GM23248 (cell line): ENCODE measurements at regions not wholly inside any gene's neighbourhood (a gene's known extent, or its start where the extent isn't known, plus 50 kb on each side); places are given as distances from the start of the nearest gene placed in this dataset.
"Not testable (repeated sequence)": the region's sequence is repeated elsewhere in the genome, so short reads cannot be mapped to it uniquely, and the experiment has no call there.

Experiments
- DNase-seq: peaks from one replicate; pipeline ENCODE4 v3.0.0-alpha.2; 2015
- H2AFZ ChIP-seq: fragments of 200-600 bp; sonication (generic); 2 replicates; pipeline ENCODE4 v1.6.1; 2016; ENCODE audit warnings: antibody characterized with exemption
- H3F3A ChIP-seq: fragments of 200-600 bp; sonication (generic); 2 replicates; pipeline ENCODE4 v1.6.1; 2016; ENCODE audit warnings: mild to moderate bottlenecking, antibody characterized with exemption, mixed run types; ENCODE audit not compliant: insufficient read depth
- H3K27ac ChIP-seq: fragments of 200-600 bp; sonication (generic); 2 replicates; pipeline ENCODE4 v1.5.1; 2016; ENCODE audit warnings: mild to moderate bottlenecking
- H3K27me3 ChIP-seq: fragments of 200-600 bp; sonication (generic); replicated peaks from 2 replicates; pipeline ENCODE4 v1.6.1; 2016; ENCODE audit warnings: mild to moderate bottlenecking; ENCODE audit not compliant: insufficient read depth
- H3K36me3 ChIP-seq: fragments of 200-600 bp; sonication (generic); 2 replicates; pipeline ENCODE4 v1.6.1; 2016; ENCODE audit warnings: low read depth, mild to moderate bottlenecking
- H3K4me1 ChIP-seq: fragments of 200-600 bp; sonication (generic); 2 replicates; pipeline ENCODE4 v1.6.1; 2016; ENCODE audit warnings: mild to moderate bottlenecking; ENCODE audit not compliant: insufficient read depth
- H3K4me2 ChIP-seq: fragments of 200-600 bp; sonication (generic); one replicate; pipeline ENCODE4 v1.6.1; 2016; ENCODE audit warnings: mild to moderate bottlenecking; ENCODE audit not compliant: unreplicated experiment
- H3K4me3 ChIP-seq: fragments of 200-600 bp; sonication (generic); 2 replicates; pipeline ENCODE4 v1.5.1; 2016; ENCODE audit warnings: mild to moderate bottlenecking
- H3K79me2 ChIP-seq: fragments of 200-600 bp; sonication (generic); 2 replicates; pipeline ENCODE4 v1.6.1; 2016; ENCODE audit warnings: mild to moderate bottlenecking; ENCODE audit not compliant: insufficient read depth
- H3K9ac ChIP-seq: fragments of 200-600 bp; sonication (generic); 2 replicates; pipeline ENCODE4 v1.6.1; 2016; ENCODE audit warnings: mild to moderate bottlenecking
- H3K9me2 ChIP-seq: fragments of 200-600 bp; sonication (generic); 2 replicates; pipeline ENCODE4 v1.6.1; 2016; ENCODE audit warnings: mixed run types, mild to moderate bottlenecking, moderate library complexity; ENCODE audit not compliant: insufficient read depth
- H3K9me3 ChIP-seq: fragments of 200-600 bp; sonication (generic); one replicate; pipeline ENCODE4 v1.6.1; 2017; ENCODE audit warnings: low read depth
- H4K20me1 ChIP-seq: fragments of 200-600 bp; sonication (generic); 2 replicates; pipeline ENCODE4 v1.6.0; 2016; ENCODE audit not compliant: insufficient read depth
- EZH2 ChIP-seq: fragments of 200-600 bp; sonication (generic); IDR thresholded peaks from 2 replicates; pipeline ENCODE4 v1.6.1; 2018; ENCODE audit warnings: antibody characterized with exemption, mild to moderate bottlenecking; ENCODE audit not compliant: insufficient read depth, poor library complexity, severe bottlenecking
- EZH2phosphoT487 ChIP-seq: fragments of 200-600 bp; sonication (generic); IDR thresholded peaks from 2 replicates; pipeline ENCODE4 v1.6.1; 2018; ENCODE audit warnings: antibody characterized with exemption, moderate library complexity, mild to moderate bottlenecking, low read depth; ENCODE audit not compliant: insufficient read depth
- WGBS, 2 experiments: methylation state at CpG; one replicate each; pipeline ENCODE4 v1.1.6; 2015 to 2017; ENCODE audit warnings: low lambda C conversion rate in 2 of 2, low coverage in 1 of 2; ENCODE audit errors: missing lambda C conversion rate in 2 of 2; 5-methylcytosine and 5-hydroxymethylcytosine counted together
- in situ Hi-C: fragments of 300-500 bp; cut with MboI; formaldehyde crosslinking; loops from 2 replicates; pipeline ENCODE4 v1.15.0; 2020

- H3K4me3 ChIP-seq = no peak overlapping the region
- TF ChIP-seq EZH2phosphoT487 = no peak
- TF ChIP-seq EZH2 = no peak
- in situ Hi-C loops = no loop called here
- no peaks in the 10 kb centered on the region for H3K27me3 ChIP-seq
- no peak overlapping the region for H3K9ac ChIP-seq
- H3K9me2 ChIP-seq = no peaks in the 10 kb centered on the region
- H3K36me3 ChIP-seq = no peaks in the 10 kb centered on the region
- no peaks in the 10 kb centered on the region for H3K79me2 ChIP-seq
- 54 to 57% methylated on average over 3 of the region's 3 CpGs for WGBS, 2 experiments
- no peaks in the 10 kb centered on the region for H3K9me3 ChIP-seq
- no peaks in the 10 kb centered on the region for H3K4me1 ChIP-seq
- H3K4me2 ChIP-seq = no peak overlapping the region
- H3F3A ChIP-seq = no peaks in the 10 kb centered on the region
- no peak overlapping the region for H2AFZ ChIP-seq
- no peaks in the 10 kb centered on the region for H4K20me1 ChIP-seq
- no peak overlapping the region for H3K27ac ChIP-seq
- DNase-seq = no peak
These were observed 240.8 kb downstream of the TFAP2A start for GRCh38 chr6:10174056-10174455.

- H3K36me3 ChIP-seq, H3K9ac ChIP-seq, H3K9me3 ChIP-seq, H3K27me3 ChIP-seq, H3K9me2 ChIP-seq, H3F3A ChIP-seq, H2AFZ ChIP-seq, H3K79me2 ChIP-seq, in situ Hi-C loops, H3K4me2 ChIP-seq, DNase-seq, H4K20me1 ChIP-seq, H3K4me1 ChIP-seq, H3K27ac ChIP-seq, H3K4me3 ChIP-seq: not testable (repeated sequence)
- WGBS, 2 experiments = 84 to 92% methylated on average over 10 to 23 of the region's 29 CpGs
These were observed 243.2 kb downstream of the TFAP2A start for GRCh38 chr6:10171706-10172105.

- Histone ChIP-seq H3K4me2 (no peak overlapping the region), H3K4me1 (no peaks in the 10 kb centered on the region), H3K9me3 (no peaks in the 10 kb centered on the region), H4K20me1 (no peaks in the 10 kb centered on the region), H3K79me2 (no peaks in the 10 kb centered on the region), H2AFZ (no peak overlapping the region), H3K4me3 (no peak overlapping the region), H3K27ac (no peak overlapping the region), H3F3A (no peaks in the 10 kb centered on the region), H3K9me2 (no peaks in the 10 kb centered on the region), H3K27me3 (no peaks in the 10 kb centered on the region), H3K9ac (no peak overlapping the region), H3K36me3 (no peaks in the 10 kb centered on the region)
- no peak for TF ChIP-seq EZH2
- TF ChIP-seq EZH2phosphoT487 = no peak
- 13 to 23% methylated on average over 5 of the region's 5 CpGs for WGBS, 2 experiments
- no peak for DNase-seq
- in situ Hi-C loops = no loop called here
These were observed 244.1 kb downstream of the TFAP2A start for GRCh38 chr6:10170816-10171215.

DNA sequence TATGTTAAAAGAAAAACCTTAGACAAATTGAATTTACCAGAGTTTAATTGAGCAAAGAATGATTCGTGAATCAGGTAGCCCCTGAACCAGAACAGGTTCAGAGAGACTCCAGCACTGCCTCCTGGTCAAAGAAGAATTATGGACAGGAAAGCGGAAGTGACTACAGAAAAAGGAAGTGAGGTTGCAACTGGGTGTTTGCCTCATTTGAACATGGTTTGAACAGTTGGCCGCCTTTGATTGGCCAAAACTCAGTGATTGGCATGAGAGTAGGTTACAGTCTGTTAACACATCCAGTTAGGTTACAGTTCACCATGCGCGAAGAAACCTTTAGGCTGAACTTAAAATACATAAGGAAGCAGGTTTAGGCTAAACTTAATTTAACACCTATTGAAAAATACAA lies 248.8 kb downstream of the TFAP2A start:
- no peak overlapping the region for H3K4me2 ChIP-seq
- in situ Hi-C loops = no loop called here
- DNase-seq = no peak
- no peaks in the 10 kb centered on the region for H3K4me1 ChIP-seq
- no peak overlapping the region for H3K4me3 ChIP-seq
- no peaks in the 10 kb centered on the region for H3K79me2 ChIP-seq
- H3K27ac ChIP-seq = no peak overlapping the region
- H3K9me3 ChIP-seq = no peaks in the 10 kb centered on the region
- H4K20me1 ChIP-seq = no peaks in the 10 kb centered on the region
- TF ChIP-seq EZH2 = no peak
- no peaks in the 10 kb centered on the region for H3K27me3 ChIP-seq
- no peaks in the 10 kb centered on the region for H3F3A ChIP-seq
- no peak overlapping the region for H3K9ac ChIP-seq
- H3K36me3 ChIP-seq = no peaks in the 10 kb centered on the region
- H2AFZ ChIP-seq = no peak overlapping the region
- 45 to 54% methylated on average over 5 of the region's 5 CpGs for WGBS, 2 experiments
- H3K9me2 ChIP-seq = no peaks in the 10 kb centered on the region

GRCh38 chr6:10163203-10163962 lies 251.5 kb downstream of the TFAP2A start:
- DNase-seq = no peak
- H4K20me1 ChIP-seq = no peaks in the 10 kb centered on the region
- WGBS, 2 experiments = 24 to 27% methylated on average over 14 of the region's 14 CpGs
- H3K79me2 ChIP-seq = no peaks in the 10 kb centered on the region
- no peaks in the 10 kb centered on the region for H3K9me2 ChIP-seq
- no peaks in the 10 kb centered on the region for H3K27me3 ChIP-seq
- H3K4me2 ChIP-seq = no peak overlapping the region
- no peak overlapping the region for H2AFZ ChIP-seq
- no peak for TF ChIP-seq EZH2
- no peak for TF ChIP-seq EZH2phosphoT487
- no peak overlapping the region for H3K9ac ChIP-seq
- H3K4me1 ChIP-seq = no peaks in the 10 kb centered on the region
- H3F3A ChIP-seq = no peaks in the 10 kb centered on the region
- no peaks in the 10 kb centered on the region for H3K36me3 ChIP-seq
- no peak overlapping the region for H3K27ac ChIP-seq
- no peaks in the 10 kb centered on the region for H3K9me3 ChIP-seq
- no peak overlapping the region for H3K4me3 ChIP-seq
- in situ Hi-C loops = no loop called here
